ENCODE measurements at regions not wholly inside any gene's neighbourhood (a gene's known extent, or its start where the extent isn't known, plus 50 kb on each side); places are given as distances from the start of the nearest gene placed in this dataset.
"Not testable (repeated sequence)": the region's sequence is repeated elsewhere in the genome, so short reads cannot be mapped to it uniquely, and the experiment has no call there.

- DNase-seq: no peak
These were observed 679.3 kb downstream of the ZEB2 start for GRCh38 chr2:143840601-143841000.

DNA sequence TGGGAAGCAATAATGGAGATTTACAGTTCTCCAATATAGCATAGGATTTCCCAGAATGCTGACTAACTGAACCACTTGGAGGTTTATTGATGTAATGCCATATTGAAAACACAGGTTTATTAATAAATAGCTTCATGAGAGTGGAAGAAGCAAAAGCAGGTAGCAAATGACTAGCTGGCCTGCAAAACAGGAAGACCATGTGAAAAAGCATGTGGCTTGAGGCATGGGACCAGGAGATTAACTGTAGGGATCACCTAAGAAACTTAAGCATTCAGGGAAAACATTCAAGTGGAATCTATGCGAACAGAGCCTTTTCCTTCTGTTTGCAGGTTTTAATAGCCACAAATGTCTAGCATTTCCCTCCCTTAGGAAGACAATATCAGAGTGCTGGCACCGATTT is 679.7 kb downstream of the ZEB2 start:
- no peak for DNase-seq

- DNase-seq: no peak
These were observed 680.5 kb downstream of the ZEB2 start for GRCh38 chr2:143839456-143839855.

DNA sequence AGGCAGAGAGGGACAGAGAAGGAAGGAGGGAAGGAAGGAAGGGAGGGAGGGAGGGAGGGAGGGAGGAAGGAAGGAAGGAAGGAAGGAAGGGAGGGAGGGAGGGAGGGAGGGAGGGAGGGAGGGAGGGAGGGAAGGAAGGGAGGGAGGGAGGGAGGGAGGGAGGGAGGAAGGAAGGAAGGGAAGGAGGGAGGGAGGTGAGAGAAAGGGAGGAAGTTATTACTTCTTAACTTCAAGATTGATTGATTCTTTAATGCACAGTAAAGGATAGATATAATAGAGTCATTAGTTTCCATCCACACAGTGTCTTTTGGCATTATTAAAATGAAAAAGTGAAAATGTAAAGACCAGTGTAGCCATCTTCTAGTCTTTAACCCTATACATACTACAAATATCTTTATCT is 682.9 kb downstream of the ZEB2 start:
- DNase-seq: not testable (repeated sequence)

DNA sequence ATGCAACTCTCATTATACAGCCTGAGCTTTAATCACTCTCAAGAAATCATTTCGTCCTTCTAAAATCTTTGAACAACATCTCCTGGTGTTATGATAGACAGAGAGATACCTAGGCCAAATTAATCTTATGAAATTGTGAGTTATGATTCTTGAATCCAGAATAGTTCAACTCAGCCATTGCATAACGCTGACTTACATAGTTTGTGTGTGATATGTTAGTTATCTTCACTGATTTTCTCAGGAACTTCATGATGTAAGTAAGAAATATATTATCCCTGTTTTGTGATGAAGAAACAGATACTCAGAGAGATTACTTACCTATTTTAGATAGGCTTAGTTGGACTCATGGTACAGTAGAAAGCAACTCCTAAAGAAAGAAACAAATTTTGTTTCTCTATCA is 684.4 kb downstream of the ZEB2 start:
- DNase-seq: no peak

- DNase-seq: no peak
These were observed 686.8 kb downstream of the ZEB2 start for GRCh38 chr2:143833015-143833660.

GRCh38 chr2:143830476-143830875 is 689.4 kb downstream of the ZEB2 start:
- DNase-seq: no peak

DNA sequence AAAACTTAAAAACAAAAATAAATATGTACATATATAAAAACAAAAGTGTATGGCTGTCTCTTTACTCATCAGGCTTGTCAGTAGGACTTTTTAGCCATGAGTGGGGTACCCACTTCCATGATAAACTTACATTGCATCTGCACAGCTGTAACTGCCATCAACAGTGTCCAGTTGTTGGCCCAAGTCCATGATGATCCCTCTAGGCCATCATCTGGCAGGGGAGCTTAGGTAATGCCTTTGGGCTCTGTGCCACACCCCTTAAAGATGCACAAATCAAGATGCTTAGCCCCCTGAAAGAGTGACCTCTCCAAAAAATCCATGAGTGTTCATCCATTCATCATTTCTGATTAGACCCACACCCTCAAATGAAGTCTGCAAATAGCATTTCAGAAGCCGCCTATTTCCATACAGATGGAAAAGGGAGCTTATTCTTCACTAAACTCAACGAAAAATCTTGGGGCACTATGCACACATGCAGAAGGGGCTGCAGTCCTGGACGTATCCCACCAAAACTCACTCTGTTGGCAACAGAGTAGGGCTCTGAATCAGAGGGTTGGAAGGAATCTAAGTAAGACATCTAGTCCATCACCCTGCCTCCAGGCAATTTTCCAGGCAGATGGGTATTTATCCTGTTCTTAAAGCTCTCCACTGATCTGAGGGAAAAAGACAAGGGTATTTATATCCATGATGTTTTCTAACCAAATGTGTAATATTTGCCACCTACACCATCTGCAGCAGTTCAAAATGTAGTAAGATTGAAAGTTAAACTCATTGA is 691.0 kb downstream of the ZEB2 start:
- DNase-seq: no peak

- no peak for DNase-seq
These were observed 695.1 kb downstream of the ZEB2 start for GRCh38 chr2:143824791-143825190.

GRCh38 chr2:143823876-143824275 is 694.7 kb downstream of the ARHGAP15 start:
- no peak for DNase-seq

DNA sequence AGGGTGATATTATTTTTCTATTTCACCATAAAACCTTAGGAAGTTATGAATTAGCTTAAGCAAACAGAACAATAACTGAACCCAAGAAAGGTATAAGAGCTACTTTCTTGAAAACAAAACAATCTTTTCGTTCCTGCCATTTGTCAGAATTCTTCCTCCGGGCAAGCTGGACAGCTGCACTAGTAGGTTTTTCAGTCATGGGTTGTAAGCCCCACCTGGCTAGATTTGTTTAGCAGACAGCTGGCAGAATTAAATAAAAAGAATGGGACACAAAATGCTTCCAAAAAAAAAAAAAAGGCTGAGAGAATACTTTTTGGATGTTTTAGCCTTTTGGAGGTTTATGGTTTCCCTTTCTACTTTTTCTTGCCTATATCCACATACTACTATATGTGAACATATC is 694.1 kb downstream of the ARHGAP15 start:
- no peak for DNase-seq

- no peak for DNase-seq
These were observed 693.5 kb downstream of the ARHGAP15 start for GRCh38 chr2:143822736-143823135.

DNA sequence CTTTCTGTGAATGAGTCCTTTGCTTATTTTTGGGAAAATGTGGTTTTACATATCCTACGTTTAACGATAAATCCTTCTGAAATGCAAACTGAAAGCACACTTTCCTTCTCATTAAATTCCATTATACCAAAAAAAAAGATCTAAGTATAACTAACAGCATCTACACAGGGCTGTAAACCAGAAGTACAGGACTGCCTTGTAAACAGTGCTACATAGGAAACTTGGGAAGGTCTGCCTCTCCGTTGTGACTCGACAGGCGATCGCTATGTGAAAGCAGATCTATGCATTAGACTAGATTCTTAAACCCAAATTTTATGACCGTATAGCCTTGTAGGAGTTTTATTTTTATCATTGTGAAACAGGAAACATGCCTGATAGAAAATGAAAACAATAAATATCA is 690.5 kb downstream of the ARHGAP15 start:
- DNase-seq: no peak

DNA sequence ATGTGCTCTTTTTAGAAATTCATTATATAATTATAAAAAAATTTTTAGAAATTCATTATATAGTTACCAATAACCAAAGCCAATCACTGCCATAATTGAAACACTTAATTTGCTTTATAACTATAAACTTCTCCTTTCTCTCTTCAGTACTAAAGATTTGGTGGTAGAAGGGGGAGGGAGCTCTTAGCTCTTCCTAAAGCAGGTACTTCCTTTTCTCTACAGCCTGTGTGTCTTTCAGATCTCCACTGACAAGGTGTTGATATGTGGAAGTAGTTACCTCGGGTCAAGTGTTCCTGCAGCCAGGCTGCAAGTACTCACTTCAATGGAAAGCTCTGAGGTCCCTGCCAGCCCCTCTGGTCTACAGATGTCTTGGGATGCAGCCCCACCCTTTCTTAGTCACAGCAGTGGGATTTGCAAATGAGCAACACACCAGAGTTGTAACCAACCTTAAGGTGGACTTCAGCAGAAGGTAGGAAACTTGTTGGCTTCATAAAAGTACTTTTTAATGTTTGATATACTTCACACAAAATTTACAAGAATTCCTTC is 690.0 kb downstream of the ARHGAP15 start:
- DNase-seq: no peak
